ENCODE measurements at regions not wholly inside any gene's neighbourhood (a gene's known extent, or its start where the extent isn't known, plus 50 kb on each side); places are given as distances from the start of the nearest gene placed in this dataset.

DNA sequence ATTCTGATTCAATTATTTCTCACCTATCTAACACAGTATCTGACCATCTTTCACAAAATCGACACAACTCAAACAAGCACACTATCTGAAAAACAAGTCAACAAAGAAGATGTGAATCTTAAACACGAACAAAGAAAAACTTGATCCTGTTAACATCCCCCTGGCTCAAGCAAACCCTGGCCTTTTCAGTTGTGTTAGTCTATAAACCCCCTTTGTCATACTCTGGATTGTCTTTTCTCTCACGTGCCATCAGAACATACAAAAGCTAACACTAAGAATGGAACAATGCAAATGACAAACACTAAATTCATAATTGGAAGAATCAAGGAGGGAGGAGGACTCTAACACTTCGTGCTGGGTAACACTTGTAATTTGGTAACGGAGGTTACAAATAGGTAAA is 168.7 kb downstream of the GASK1B start:
- no peaks in the 10 kb centered on the region for H3K36me3 ChIP-seq (replicated peaks in 1 of 2; ENCODE audit: control insufficient read depth in 2 of 2, insufficient read depth in 2 of 2, low read length in 2 of 2)
- no peak overlapping the region for H2AK5ac ChIP-seq (ENCODE audit: low read depth, low read length)
- H3K9ac ChIP-seq (ENCODE audit: low read depth, low read length, poor library complexity) = no peak overlapping the region
- H2BK15ac ChIP-seq (ENCODE audit: low read length) = no peak overlapping the region
- no peak overlapping the region for H2BK12ac ChIP-seq (ENCODE audit: low read length)
- no peaks in the 10 kb centered on the region for H3K9me3 ChIP-seq (replicated peaks in 1 of 2; ENCODE audit: control insufficient read depth in 2 of 2, insufficient read depth in 1 of 2, low read depth in 1 of 2, low read length in 2 of 2)
- H4K8ac ChIP-seq (ENCODE audit: low read depth, low read length) = no peak overlapping the region
- no peak overlapping the region for H2BK5ac ChIP-seq (ENCODE audit: low read length)
- peak; percentile 31 for DNase-seq (ENCODE audit: low spot score)
- 100% methylated on average over 1 of the region's 5 CpGs; no CpG with 5 or more reads in 1 of the 2 donors for WGBS, 2 donors (ENCODE audit: extremely low coverage in 2 of 2, insufficient read length in 2 of 2, insufficient replicate concordance in 1 of 2)
- no peaks in the 10 kb centered on the region for H3K27me3 ChIP-seq (ENCODE audit: control insufficient read depth in 3 of 3, insufficient read depth in 3 of 3, low read depth in 1 of 3, low read length in 3 of 3)
- no peak overlapping the region for H3K4me2 ChIP-seq (ENCODE audit: insufficient read depth, low read length, poor library complexity, severe bottlenecking)
- no peak overlapping the region for H3K4me3 ChIP-seq (ENCODE audit: low read length in 2 of 2)
- H3K23ac ChIP-seq (ENCODE audit: low read depth, low read length, poor library complexity) = no peak overlapping the region
- no peak overlapping the region for H3K18ac ChIP-seq (ENCODE audit: low read length)
- H2BK120ac ChIP-seq (ENCODE audit: low read depth, low read length) = no peak overlapping the region
- peaks cover 2 to 3% of the 10 kb centered on the region in 2 donors for H3K4me1 ChIP-seq (ENCODE audit: control insufficient read depth in 2 of 2, insufficient read depth in 1 of 2, low read depth in 1 of 2, low read length in 2 of 2)
- H3K14ac ChIP-seq (ENCODE audit: low read length) = no peak overlapping the region
- no peaks in the 10 kb centered on the region for H3K79me1 ChIP-seq (ENCODE audit: low read depth, low read length)
- no peak overlapping the region for H3K27ac ChIP-seq (replicated peaks; ENCODE audit: low read length)
- peak overlapping the region; percentile 24 for H2AFZ ChIP-seq (ENCODE audit: low read length)
- H4K91ac ChIP-seq (ENCODE audit: low read depth, low read length, poor library complexity) = no peak overlapping the region
- H3K4ac ChIP-seq (ENCODE audit: low read length) = no peak overlapping the region

DNA sequence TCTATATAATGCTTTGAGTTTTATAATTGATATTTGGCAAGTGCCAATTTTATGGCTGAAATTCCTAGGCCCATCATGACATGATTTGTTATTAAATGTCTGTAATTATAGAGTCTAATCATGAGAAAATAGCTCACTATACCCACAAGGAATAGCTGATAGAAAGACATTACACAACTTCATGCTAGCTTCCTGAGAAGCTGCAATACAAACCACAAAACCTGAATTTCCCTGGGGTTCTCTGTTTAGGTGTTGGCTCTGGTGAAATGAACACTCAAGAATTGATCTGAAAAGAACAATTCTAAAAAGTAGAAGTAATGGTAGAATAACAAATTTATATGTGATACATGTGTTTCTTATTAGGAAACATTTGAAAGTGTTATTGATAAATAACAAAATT is 169.6 kb downstream of the GASK1B start:
- Histone ChIP-seq H3K14ac (ENCODE audit: low read length) (no peak overlapping the region), H3K4me3 (ENCODE audit: low read length in 2 of 2) (no peak overlapping the region), H3K36me3 (replicated peaks in 1 of 2; ENCODE audit: control insufficient read depth in 2 of 2, insufficient read depth in 2 of 2, low read length in 2 of 2) (no peaks in the 10 kb centered on the region), H3K4me1 (ENCODE audit: control insufficient read depth in 2 of 2, insufficient read depth in 1 of 2, low read depth in 1 of 2, low read length in 2 of 2) (no peaks in the 10 kb centered on the region), H3K18ac (ENCODE audit: low read length) (no peak overlapping the region), H3K27me3 (ENCODE audit: control insufficient read depth in 3 of 3, insufficient read depth in 3 of 3, low read depth in 1 of 3, low read length in 3 of 3) (no peaks in the 10 kb centered on the region), H2BK15ac (ENCODE audit: low read length) (no peak overlapping the region), H3K4me2 (ENCODE audit: insufficient read depth, low read length, poor library complexity, severe bottlenecking) (no peak overlapping the region), H4K91ac (ENCODE audit: low read depth, low read length, poor library complexity) (no peak overlapping the region), H2BK120ac (ENCODE audit: low read depth, low read length) (no peak overlapping the region), H2AFZ (ENCODE audit: low read length) (no peak overlapping the region), H3K9me3 (replicated peaks in 1 of 2; ENCODE audit: control insufficient read depth in 2 of 2, insufficient read depth in 1 of 2, low read depth in 1 of 2, low read length in 2 of 2) (no peaks in the 10 kb centered on the region), H3K9ac (ENCODE audit: low read depth, low read length, poor library complexity) (no peak overlapping the region), H2BK5ac (ENCODE audit: low read length) (no peak overlapping the region), H3K79me1 (ENCODE audit: low read depth, low read length) (no peaks in the 10 kb centered on the region), H2AK5ac (ENCODE audit: low read depth, low read length) (no peak overlapping the region), H2BK12ac (ENCODE audit: low read length) (no peak overlapping the region), H3K23ac (ENCODE audit: low read depth, low read length, poor library complexity) (no peak overlapping the region), H3K4ac (ENCODE audit: low read length) (no peak overlapping the region), H3K27ac (replicated peaks; ENCODE audit: low read length) (no peak overlapping the region), H4K8ac (ENCODE audit: low read depth, low read length) (no peak overlapping the region)
- DNase-seq (ENCODE audit: low spot score) = no peak

DNA sequence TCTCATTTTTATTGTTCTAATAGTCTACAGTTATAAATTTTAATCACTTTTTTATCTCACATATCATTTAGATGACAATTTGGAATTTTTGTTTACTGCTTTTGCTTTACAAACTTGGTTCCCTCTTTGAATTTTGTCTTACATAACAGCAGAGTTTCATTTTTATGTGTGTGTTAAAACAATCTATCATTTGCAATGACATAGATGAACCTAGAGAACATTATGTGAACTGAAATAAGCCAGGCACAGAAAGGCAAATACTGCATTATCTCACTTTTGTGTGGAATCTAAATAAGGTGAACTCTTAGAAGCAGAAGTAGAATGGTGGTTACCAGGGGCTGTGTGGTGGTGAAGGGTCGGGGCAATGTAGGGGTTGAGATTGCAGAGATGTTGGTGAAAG is 170.7 kb downstream of the GASK1B start:
- Histone ChIP-seq H3K4me1 (ENCODE audit: control insufficient read depth in 2 of 2, insufficient read depth in 1 of 2, low read depth in 1 of 2, low read length in 2 of 2) (no peaks in the 10 kb centered on the region), H3K18ac (ENCODE audit: low read length) (no peak overlapping the region), H3K14ac (ENCODE audit: low read length) (no peak overlapping the region), H3K4me3 (ENCODE audit: low read length in 2 of 2) (no peak overlapping the region), H3K27ac (replicated peaks; ENCODE audit: low read length) (no peak overlapping the region), H2BK5ac (ENCODE audit: low read length) (no peak overlapping the region), H3K36me3 (replicated peaks in 1 of 2; ENCODE audit: control insufficient read depth in 2 of 2, insufficient read depth in 2 of 2, low read length in 2 of 2) (no peaks in the 10 kb centered on the region), H2BK15ac (ENCODE audit: low read length) (no peak overlapping the region), H3K9ac (ENCODE audit: low read depth, low read length, poor library complexity) (no peak overlapping the region), H2AFZ (ENCODE audit: low read length) (no peak overlapping the region), H3K23ac (ENCODE audit: low read depth, low read length, poor library complexity) (no peak overlapping the region), H2BK120ac (ENCODE audit: low read depth, low read length) (no peak overlapping the region), H3K79me1 (ENCODE audit: low read depth, low read length) (no peaks in the 10 kb centered on the region), H3K27me3 (ENCODE audit: control insufficient read depth in 3 of 3, insufficient read depth in 3 of 3, low read depth in 1 of 3, low read length in 3 of 3) (no peaks in the 10 kb centered on the region), H3K9me3 (replicated peaks in 1 of 2; ENCODE audit: control insufficient read depth in 2 of 2, insufficient read depth in 1 of 2, low read depth in 1 of 2, low read length in 2 of 2) (no peaks in the 10 kb centered on the region), H3K4ac (ENCODE audit: low read length) (no peak overlapping the region), H2BK12ac (ENCODE audit: low read length) (no peak overlapping the region), H4K91ac (ENCODE audit: low read depth, low read length, poor library complexity) (no peak overlapping the region), H2AK5ac (ENCODE audit: low read depth, low read length) (no peak overlapping the region), H3K4me2 (ENCODE audit: insufficient read depth, low read length, poor library complexity, severe bottlenecking) (no peak overlapping the region), H4K8ac (ENCODE audit: low read depth, low read length) (no peak overlapping the region)
- DNase-seq (ENCODE audit: low spot score) = no peak
- no CpG with 5 or more reads among the region's 1 CpG for WGBS, 2 donors (ENCODE audit: extremely low coverage in 2 of 2, insufficient read length in 2 of 2, insufficient replicate concordance in 1 of 2)

DNA sequence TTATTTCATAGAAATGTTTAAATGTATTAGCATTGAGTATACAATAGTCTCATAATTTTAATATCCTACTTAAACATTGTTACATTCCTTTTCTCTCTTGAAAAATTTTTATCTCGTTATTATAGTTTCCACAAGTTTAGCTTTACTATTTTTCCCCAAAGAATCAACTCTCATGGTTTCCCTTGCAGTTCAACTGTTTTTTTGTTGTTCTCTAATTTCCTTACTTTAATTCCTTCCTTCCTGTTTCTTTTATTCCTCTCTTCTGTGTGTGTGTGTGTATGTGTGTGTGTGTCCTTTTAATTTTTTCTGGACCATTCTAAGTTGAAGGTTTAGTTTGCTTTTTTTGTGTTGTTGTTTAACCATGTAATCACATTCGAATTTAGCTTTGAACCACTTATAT is 171.1 kb downstream of the GASK1B start:
- Histone ChIP-seq H3K9ac (ENCODE audit: low read depth, low read length, poor library complexity) (no peak overlapping the region), H2AK5ac (ENCODE audit: low read depth, low read length) (no peak overlapping the region), H3K18ac (ENCODE audit: low read length) (no peak overlapping the region), H3K9me3 (replicated peaks in 1 of 2; ENCODE audit: control insufficient read depth in 2 of 2, insufficient read depth in 1 of 2, low read depth in 1 of 2, low read length in 2 of 2) (no peaks in the 10 kb centered on the region), H2BK5ac (ENCODE audit: low read length) (no peak overlapping the region), H3K14ac (ENCODE audit: low read length) (no peak overlapping the region), H2BK15ac (ENCODE audit: low read length) (no peak overlapping the region), H3K27me3 (ENCODE audit: control insufficient read depth in 3 of 3, insufficient read depth in 3 of 3, low read depth in 1 of 3, low read length in 3 of 3) (no peaks in the 10 kb centered on the region), H3K4me2 (ENCODE audit: insufficient read depth, low read length, poor library complexity, severe bottlenecking) (no peak overlapping the region), H3K27ac (replicated peaks; ENCODE audit: low read length) (no peak overlapping the region), H3K4me3 (ENCODE audit: low read length in 2 of 2) (no peak overlapping the region), H3K4me1 (ENCODE audit: control insufficient read depth in 2 of 2, insufficient read depth in 1 of 2, low read depth in 1 of 2, low read length in 2 of 2) (no peaks in the 10 kb centered on the region), H2BK120ac (ENCODE audit: low read depth, low read length) (no peak overlapping the region), H2AFZ (ENCODE audit: low read length) (no peak overlapping the region), H4K91ac (ENCODE audit: low read depth, low read length, poor library complexity) (no peak overlapping the region), H3K36me3 (replicated peaks in 1 of 2; ENCODE audit: control insufficient read depth in 2 of 2, insufficient read depth in 2 of 2, low read length in 2 of 2) (no peaks in the 10 kb centered on the region), H3K23ac (ENCODE audit: low read depth, low read length, poor library complexity) (no peak overlapping the region), H2BK12ac (ENCODE audit: low read length) (no peak overlapping the region), H3K79me1 (ENCODE audit: low read depth, low read length) (no peaks in the 10 kb centered on the region), H3K4ac (ENCODE audit: low read length) (no peak overlapping the region), H4K8ac (ENCODE audit: low read depth, low read length) (no peak overlapping the region)
- DNase-seq (ENCODE audit: low spot score) = no peak
- no CpG with 5 or more reads among the region's 2 CpGs for WGBS, 2 donors (ENCODE audit: extremely low coverage in 2 of 2, insufficient read length in 2 of 2, insufficient replicate concordance in 1 of 2)
